GM19328 (cell line): ENCODE measurements at regions not wholly inside any gene's neighbourhood (a gene's known extent, or its start where the extent isn't known, plus 50 kb on each side); places are given as distances from the start of the nearest gene placed in this dataset.

Source experiments
- ATAC-seq: cut with Tn5 transposase; IDR thresholded peaks from one replicate; pipeline ENCODE4 v1.9.1; 2021; ENCODE audit warnings: mild to moderate bottlenecking, moderate library complexity; ENCODE audit not compliant: unreplicated experiment

- no peak for ATAC-seq
Observed at GRCh38 chr6:37104824-37105147, 65.2 kb upstream of the PIM1 start.

GRCh38 chr6:37105148-37106050 is 64.6 kb upstream of the PIM1 start:
- no peak for ATAC-seq

- ATAC-seq, result no peak
Observed at GRCh38 chr6:37106051-37106363, 63.9 kb upstream of the PIM1 start.

GRCh38 chr6:37106554-37106953 is 63.4 kb upstream of the PIM1 start:
- no peak for ATAC-seq

- no peak for ATAC-seq
Observed at GRCh38 chr6:37106982-37107491, 62.9 kb upstream of the PIM1 start.

- no peak for ATAC-seq
Observed at GRCh38 chr6:37109714-37110499, 60.0 kb upstream of the PIM1 start.

GRCh38 chr6:37110500-37111461 is 59.2 kb upstream of the PIM1 start:
- no peak for ATAC-seq

- no peak for ATAC-seq
Observed at GRCh38 chr6:37113976-37114375, 56.0 kb upstream of the PIM1 start.

GRCh38 chr6:37114612-37115011 is 55.3 kb upstream of the PIM1 start:
- no peak for ATAC-seq

GRCh38 chr6:37115236-37115895 is 54.6 kb upstream of the PIM1 start:
- no peak for ATAC-seq

- ATAC-seq, result no peak
Observed at GRCh38 chr6:37116326-37116725, 53.6 kb upstream of the PIM1 start.

- ATAC-seq, result no peak
Observed at GRCh38 chr6:37119387-37119886, 50.5 kb upstream of the PIM1 start.
